ENCODE measurements at regions not wholly inside any gene's neighbourhood (a gene's known extent, or its start where the extent isn't known, plus 50 kb on each side); places are given as distances from the start of the nearest gene placed in this dataset.

- H3K4me3 ChIP-seq (replicated peaks; ENCODE audit: insufficient read depth, low read length), result no peak overlapping the region
- no peak overlapping the region for H3K27ac ChIP-seq (replicated peaks)
- no peak for DNase-seq (ENCODE audit: low read depth in 1 of 2, low spot score in 1 of 2)
- H3K27me3 ChIP-seq (ENCODE audit: insufficient read depth, poor library complexity, severe bottlenecking), result no peaks in the 10 kb centered on the region
- TF ChIP-seq SPI1 (IDR thresholded peaks at IDR 0.05; ENCODE audit: borderline replicate concordance, low read depth), result no peak
- no peak for TF ChIP-seq REST (IDR thresholded peaks at IDR 0.05; ENCODE audit: insufficient replicate concordance, low read depth)
- no peak for TF ChIP-seq GABPA (IDR thresholded peaks at IDR 0.05; ENCODE audit: low read depth)
- no peak for TF ChIP-seq POLR2AphosphoS5 (IDR thresholded peaks at IDR 0.05; ENCODE audit: low read depth)
- TF ChIP-seq CTCF (IDR thresholded peaks at IDR 0.05; ENCODE audit: insufficient read depth, low read length), result no peak
These were observed 134.6 kb upstream of the LRRC7 start for GRCh38 chr1:69433073-69433472.

- no peak for DNase-seq (ENCODE audit: low read depth in 1 of 2, low spot score in 1 of 2)
- no peak overlapping the region for H3K27ac ChIP-seq (replicated peaks)
- no peak for TF ChIP-seq GABPA (IDR thresholded peaks at IDR 0.05; ENCODE audit: low read depth)
- TF ChIP-seq POLR2AphosphoS5 (IDR thresholded peaks at IDR 0.05; ENCODE audit: low read depth), result no peak
- TF ChIP-seq SPI1 (IDR thresholded peaks at IDR 0.05; ENCODE audit: borderline replicate concordance, low read depth), result no peak
- TF ChIP-seq CTCF (IDR thresholded peaks at IDR 0.05; ENCODE audit: insufficient read depth, low read length), result no peak
- H3K4me3 ChIP-seq (replicated peaks; ENCODE audit: insufficient read depth, low read length), result no peak overlapping the region
- no peaks in the 10 kb centered on the region for H3K27me3 ChIP-seq (ENCODE audit: insufficient read depth, poor library complexity, severe bottlenecking)
These were observed 131.6 kb upstream of the LRRC7 start for GRCh38 chr1:69436151-69436550.

GRCh38 chr1:69438056-69438795 lies 129.5 kb upstream of the LRRC7 start:
- no peak for DNase-seq (ENCODE audit: low read depth in 1 of 2, low spot score in 1 of 2)

More at GRCh38 chr1:69438056-69438795, 129.5 kb upstream of the LRRC7 start:
- no peak overlapping the region for H3K27ac ChIP-seq (replicated peaks)
- no peak for TF ChIP-seq REST (IDR thresholded peaks at IDR 0.05; ENCODE audit: insufficient replicate concordance, low read depth)
- no peak for TF ChIP-seq CTCF (IDR thresholded peaks at IDR 0.05; ENCODE audit: insufficient read depth, low read length)
- no peak for TF ChIP-seq GABPA (IDR thresholded peaks at IDR 0.05; ENCODE audit: low read depth)
- no peak for TF ChIP-seq SPI1 (IDR thresholded peaks at IDR 0.05; ENCODE audit: borderline replicate concordance, low read depth)
- TF ChIP-seq POLR2AphosphoS5 (IDR thresholded peaks at IDR 0.05; ENCODE audit: low read depth), result no peak
- no peak overlapping the region for H3K4me3 ChIP-seq (replicated peaks; ENCODE audit: insufficient read depth, low read length)
- no peaks in the 10 kb centered on the region for H3K27me3 ChIP-seq (ENCODE audit: insufficient read depth, poor library complexity, severe bottlenecking)

Measured in HL-60 (cell line).